Psoas muscle (tissue), 7 donors: ENCODE measurements at regions not wholly inside any gene's neighbourhood (a gene's known extent, or its start where the extent isn't known, plus 50 kb on each side); places are given as distances from the start of the nearest gene placed in this dataset.
A peak's percentile ranks its signal among the peaks of the same experiment; 100 is the strongest.

Experiments
- ATAC-seq, 4 donors: fragments of 200-7000 bp; cut with Tn5 transposase; one replicate each; pipeline ENCODE4 v1.9.1; 2020; ENCODE audit warnings: moderate library complexity in 3 of 4, mild to moderate bottlenecking in 2 of 4
- DNase-seq, 2 donors: peaks; one replicate each; pipeline ENCODE4 v3.0.0-alpha.2; 2020
- H3K27ac ChIP-seq: fragments of 200-600 bp; one replicate; pipeline ENCODE4 v1.8.0; 2022
- H3K27me3 ChIP-seq, 3 donors: fragments of 200-600 bp in 1 of 3; one replicate each; pipeline versions ENCODE4 v1.6.1 to v1.8.0; 2013 to 2022; ENCODE audit warnings: low read length in 2 of 3, mild to moderate bottlenecking in 2 of 3, moderate library complexity in 1 of 3; ENCODE audit not compliant: insufficient read depth in 3 of 3
- H3K36me3 ChIP-seq, 2 donors: fragments of 200-600 bp in 1 of 2; one replicate each; pipeline versions ENCODE4 v1.6.1 to v1.8.0; 2013 to 2022; ENCODE audit warnings: low read depth in 1 of 2, mild to moderate bottlenecking in 1 of 2, moderate library complexity in 1 of 2; ENCODE audit not compliant: insufficient read depth in 1 of 2
- H3K4me1 ChIP-seq: fragments of 200-600 bp; one replicate; pipeline ENCODE4 v1.8.0; 2022
- H3K4me3 ChIP-seq: fragments of 200-600 bp; one replicate; pipeline ENCODE4 v1.8.0; 2022; ENCODE audit warnings: mild to moderate bottlenecking
- H3K9me3 ChIP-seq: fragments of 200-600 bp; one replicate; pipeline ENCODE4 v1.8.0; 2022
- WGBS, 3 donors: extraction: QIAGEN DNeasy Blood & Tissue Kit; methylation state at CpG; one replicate each; pipeline versions ENCODE4 v1.1.6 to v1.1.7; 2013; 5-methylcytosine and 5-hydroxymethylcytosine counted together
- intact Hi-C, 2 donors: fragments of 100-400 bp; cut with DNase I; formaldehyde crosslinking; loops; one replicate each; pipeline versions ENCODE4 v1.11.0 to v1.14.2; 2022
- TF ChIP-seq, protein P1 (sequence below): fragments of 200-600 bp; IDR thresholded peaks from one replicate; pipeline ENCODE4 v1.8.0; 2022; ENCODE audit warnings: antibody characterized with exemption
- donor health status: healthy with polysubstance abuse.
- donor health status: DM: no; HTN: no; CAD: no; lungs with moderate emphysema.
- donor health status: Bipolar disorder and iron deficiency.
- donor health status: healthy.
- donor health status: DM: yes; HTN: yes; CAD: no.
- donor health status: DM: no; HTN: no; CAD: no.
- donor health status: DM: yes; HTN: yes; CAD: no.

DNA sequence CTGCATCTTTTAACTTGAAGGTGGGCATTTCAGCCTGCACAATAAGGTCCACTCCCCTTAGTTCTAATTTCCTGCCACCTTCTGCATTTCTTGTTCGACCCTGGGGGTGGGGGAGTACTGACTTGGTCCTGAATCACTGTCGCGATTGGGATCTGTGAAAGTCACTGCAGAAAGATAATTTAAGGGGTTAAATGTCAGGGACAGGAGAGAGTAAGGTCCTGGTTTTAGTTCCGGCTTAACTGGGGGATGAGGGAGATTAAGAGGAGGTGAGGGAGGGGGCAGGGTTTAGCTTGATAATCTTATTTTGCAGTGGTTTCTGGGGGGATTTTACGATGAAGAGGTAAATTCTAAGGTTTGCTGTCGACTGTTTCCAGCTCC lies 128.1 kb downstream of the MRPS6 start:
- Histone ChIP-seq H3K4me3 (peak overlapping the region; percentile 66), H3K9me3 (no peaks in the 10 kb centered on the region), H3K27ac (peak overlapping the region; percentile 52), H3K36me3 (no peaks in the 10 kb centered on the region), H3K27me3 (no peaks in the 10 kb centered on the region), H3K4me1 (peaks cover 14% of the 10 kb centered on the region)
- 5 to 20% (median 6%) methylated on average over 6 of the region's 6 CpGs for WGBS, 3 donors
- TF ChIP-seq, protein P1, sequence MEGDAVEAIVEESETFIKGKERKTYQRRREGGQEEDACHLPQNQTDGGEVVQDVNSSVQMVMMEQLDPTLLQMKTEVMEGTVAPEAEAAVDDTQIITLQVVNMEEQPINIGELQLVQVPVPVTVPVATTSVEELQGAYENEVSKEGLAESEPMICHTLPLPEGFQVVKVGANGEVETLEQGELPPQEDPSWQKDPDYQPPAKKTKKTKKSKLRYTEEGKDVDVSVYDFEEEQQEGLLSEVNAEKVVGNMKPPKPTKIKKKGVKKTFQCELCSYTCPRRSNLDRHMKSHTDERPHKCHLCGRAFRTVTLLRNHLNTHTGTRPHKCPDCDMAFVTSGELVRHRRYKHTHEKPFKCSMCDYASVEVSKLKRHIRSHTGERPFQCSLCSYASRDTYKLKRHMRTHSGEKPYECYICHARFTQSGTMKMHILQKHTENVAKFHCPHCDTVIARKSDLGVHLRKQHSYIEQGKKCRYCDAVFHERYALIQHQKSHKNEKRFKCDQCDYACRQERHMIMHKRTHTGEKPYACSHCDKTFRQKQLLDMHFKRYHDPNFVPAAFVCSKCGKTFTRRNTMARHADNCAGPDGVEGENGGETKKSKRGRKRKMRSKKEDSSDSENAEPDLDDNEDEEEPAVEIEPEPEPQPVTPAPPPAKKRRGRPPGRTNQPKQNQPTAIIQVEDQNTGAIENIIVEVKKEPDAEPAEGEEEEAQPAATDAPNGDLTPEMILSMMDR = no peak
- DNase-seq (no peak), ATAC-seq (peak in 3 of 4 donors; percentile 6 to 16 (median 7))
- intact Hi-C loops = loop anchor here in 1 of 2 donors (5.0 kb wide), 2 partner anchors 74 to 279 kb away; no protein-coding TSS in a partner anchor

DNA sequence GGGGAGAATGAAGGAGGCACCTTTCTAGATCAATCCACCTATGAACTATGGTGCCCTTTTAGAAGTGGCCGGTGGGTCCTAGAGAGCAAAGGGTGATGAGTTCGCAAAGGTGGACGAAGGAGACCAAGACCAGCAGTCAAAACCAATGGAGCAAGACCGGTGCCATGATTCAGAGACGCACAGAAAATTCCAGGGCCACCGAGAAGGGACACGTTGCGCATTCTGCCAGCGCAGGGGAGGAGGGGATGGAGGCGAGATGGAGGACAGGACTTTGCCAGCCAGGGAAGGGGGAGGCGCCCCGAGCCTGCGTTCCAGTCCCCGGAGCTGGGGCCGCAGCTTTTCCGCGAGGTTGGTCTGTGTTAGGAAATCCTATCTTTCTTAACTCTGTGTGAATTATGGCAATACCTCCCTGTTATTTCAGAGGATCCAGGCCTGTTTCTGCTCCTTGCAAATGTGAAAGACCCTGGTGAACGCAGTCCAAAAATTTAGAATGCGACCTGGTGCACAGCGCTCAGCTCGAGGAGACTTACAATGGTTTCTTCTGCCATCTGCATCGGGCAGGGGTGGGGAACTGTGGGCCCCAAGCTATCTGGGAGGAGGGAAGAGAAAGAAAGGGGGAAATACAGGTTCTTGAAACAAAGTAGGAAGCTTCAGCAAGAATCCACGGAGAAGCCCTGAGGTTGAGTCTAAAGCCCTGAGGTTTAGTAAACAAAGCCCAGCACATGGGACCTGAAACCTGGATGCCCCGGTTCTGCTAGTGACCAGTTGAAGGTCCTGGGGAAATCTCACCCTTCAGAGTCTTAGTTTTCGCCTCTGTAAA lies 129.4 kb downstream of the MRPS6 start:
- TF ChIP-seq, protein P1 = no peak
- H3K27ac ChIP-seq = no peak overlapping the region
- H3K4me1 ChIP-seq = peaks cover 14% of the 10 kb centered on the region
- DNase-seq = peak; percentile 45 to 70
- WGBS, 3 donors = 71 to 78% (median 73%) methylated on average over 25 of the region's 25 CpGs
- peak in 3 of 4 donors; percentile 10 to 21 (median 19) for ATAC-seq
- H3K9me3 ChIP-seq = no peaks in the 10 kb centered on the region
- intact Hi-C loops = loop anchor here in 1 of 2 donors (2.0 to 5.0 kb wide), 3 partner anchors 75 to 280 kb away; partner anchors contain the start of genes MRPS6 and SLC5A3
- peak overlapping the region; percentile 16 for H3K4me3 ChIP-seq
- H3K27me3 ChIP-seq = no peaks in the 10 kb centered on the region
- H3K36me3 ChIP-seq = no peaks in the 10 kb centered on the region

DNA sequence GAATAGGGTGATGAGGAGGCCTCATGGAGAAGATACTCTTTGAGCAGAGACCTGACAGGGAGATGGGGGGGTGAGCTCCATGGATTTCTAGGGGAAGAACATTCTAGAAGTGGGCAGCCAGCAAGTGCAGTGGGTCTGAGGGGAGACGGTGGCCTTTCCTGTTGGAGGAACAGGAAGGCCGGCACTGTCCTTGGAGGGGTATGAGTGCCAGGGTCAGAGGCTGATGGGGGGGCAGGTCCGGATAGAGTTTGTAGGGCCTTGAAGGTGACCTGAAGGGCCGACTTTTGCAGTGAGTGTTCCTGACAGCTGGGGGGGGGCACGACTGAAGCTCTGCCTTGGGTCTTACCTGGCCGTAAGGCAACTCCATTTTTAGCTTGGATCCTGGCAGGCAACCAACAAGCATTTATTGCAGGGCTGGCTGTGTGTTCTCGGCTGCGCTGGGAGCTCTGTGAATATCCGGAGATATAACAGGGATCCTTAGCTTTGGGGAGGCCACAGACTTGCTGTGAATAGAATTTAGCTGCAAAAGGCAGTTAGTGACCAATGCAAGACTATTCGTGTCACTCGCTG lies 130.6 kb downstream of the MRPS6 start:
- DNase-seq = no peak
- intact Hi-C loops = loop anchor here in 1 of 2 donors (2.0 to 5.0 kb wide), 3 partner anchors 77 to 282 kb away; partner anchors contain the start of genes MRPS6 and SLC5A3

DNA sequence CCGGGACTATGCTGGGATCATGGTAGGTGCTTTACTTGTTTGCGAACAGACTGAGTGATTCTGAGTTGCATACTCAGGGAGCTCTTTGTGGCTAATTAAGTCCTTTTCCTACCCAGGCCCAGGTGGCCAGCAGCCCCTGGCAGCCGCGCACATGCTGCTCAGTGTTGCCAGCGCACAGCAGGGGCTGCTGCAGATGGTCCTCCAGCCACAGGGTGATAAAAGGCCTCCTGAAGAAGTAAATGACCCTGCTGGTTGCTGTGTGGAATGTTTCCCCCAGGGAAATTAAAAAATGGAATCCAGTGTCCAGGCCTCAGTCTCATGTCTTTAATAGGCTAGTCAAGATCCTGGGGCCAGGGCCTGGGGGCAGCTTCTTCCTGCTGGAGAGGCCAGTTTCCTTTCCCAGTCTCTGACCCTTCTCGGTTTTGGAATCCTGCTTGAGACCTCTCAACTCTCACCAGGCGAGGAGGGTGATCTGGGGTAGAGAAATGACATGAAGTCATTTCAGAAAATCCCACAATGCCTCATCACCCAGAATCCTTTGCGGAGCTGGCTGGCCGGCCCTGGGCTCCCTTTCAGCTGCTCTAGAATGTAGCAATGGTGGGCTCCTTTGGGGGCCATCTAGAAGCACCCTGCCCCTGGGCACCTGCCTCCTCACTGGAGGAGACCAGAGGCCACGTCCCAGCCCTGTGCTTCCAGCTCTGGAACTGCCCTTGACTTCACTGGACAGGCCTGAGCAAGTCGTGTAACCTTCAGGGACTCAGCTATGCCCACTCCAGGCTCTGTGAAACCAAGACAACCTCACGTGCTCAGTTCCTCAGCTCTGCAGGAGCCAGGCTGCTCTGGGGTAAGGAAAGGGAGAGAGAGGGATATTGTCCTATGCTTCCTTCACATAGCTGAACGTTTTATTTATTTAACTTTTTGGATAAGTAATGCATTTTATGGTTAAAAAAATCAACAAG lies 131.4 kb downstream of the MRPS6 start:
- peaks cover 14% of the 10 kb centered on the region for H3K4me1 ChIP-seq

More for the DNA sequence above, 130.6 kb downstream of the MRPS6 start:
- H3K4me3 ChIP-seq = no peak overlapping the region
- H3K4me1 ChIP-seq = peaks cover 14% of the 10 kb centered on the region
- peak overlapping the region; percentile 26 for H3K27ac ChIP-seq
- WGBS, 3 donors = 41 to 58% (median 43%) methylated on average over 10 to 11 of the region's 11 CpGs
- TF ChIP-seq, protein P1 = no peak
- H3K27me3 ChIP-seq = no peaks in the 10 kb centered on the region
- ATAC-seq = peak in 3 of 4 donors; percentile 23 to 54 (median 41)
- H3K36me3 ChIP-seq = no peaks in the 10 kb centered on the region
- H3K9me3 ChIP-seq = no peaks in the 10 kb centered on the region

More for the DNA sequence above, 131.4 kb downstream of the MRPS6 start:
- Histone ChIP-seq H3K27ac (peak overlapping the region; percentile 26), H3K9me3 (no peaks in the 10 kb centered on the region), H3K36me3 (no peaks in the 10 kb centered on the region), H3K4me3 (no peak overlapping the region), H3K27me3 (no peaks in the 10 kb centered on the region)
- 73 to 80% (median 74%) methylated on average over 13 of the region's 13 CpGs for WGBS, 3 donors
- no peak for ATAC-seq
- DNase-seq = no peak
- TF ChIP-seq, protein P1 = no peak
- intact Hi-C loops = loop anchor here in 1 of 2 donors (5.0 kb wide), 2 partner anchors 77 to 282 kb away; no protein-coding TSS in a partner anchor
